ENCODE measurements at regions not wholly inside any gene's neighbourhood (a gene's known extent, or its start where the extent isn't known, plus 50 kb on each side); places are given as distances from the start of the nearest gene placed in this dataset.

DNA sequence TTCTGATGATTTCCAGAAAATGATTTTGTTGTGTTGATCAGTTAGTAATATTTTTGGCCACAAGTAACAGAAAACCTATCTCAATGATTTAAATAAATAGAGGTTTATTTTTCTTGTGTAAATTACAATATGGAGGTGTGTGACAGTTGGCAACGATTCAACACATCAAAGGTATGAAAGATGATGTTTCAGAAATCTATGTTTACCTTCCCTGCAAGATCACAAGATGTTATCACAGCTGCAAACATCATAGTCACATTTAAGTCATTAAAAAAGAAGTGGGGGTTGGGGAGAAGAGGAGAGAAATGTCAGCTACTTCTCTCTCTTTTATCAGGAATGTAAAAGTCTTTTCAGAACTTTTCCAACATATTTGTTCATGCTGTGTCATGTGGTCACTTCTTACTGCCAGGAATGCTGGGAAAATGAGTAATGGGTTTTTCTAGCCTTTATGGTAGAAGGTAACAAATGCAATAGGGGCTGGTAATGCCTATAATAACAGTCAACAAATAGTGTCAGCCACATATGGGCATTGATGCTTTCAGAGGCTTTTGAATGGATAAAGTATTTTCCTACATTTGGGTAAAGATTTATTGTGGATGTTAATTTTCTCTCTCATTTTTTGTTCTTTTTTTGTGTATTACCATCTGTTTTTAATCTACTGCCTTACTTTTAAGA lies 742.7 kb downstream of the TLE1 start:
- intact Hi-C loops (cut with DNase I) = no loop called here
- H3K36me3 ChIP-seq = no peaks in the 10 kb centered on the region
- H3K4me1 ChIP-seq (ENCODE audit: insufficient read depth) = peaks cover 2% of the 10 kb centered on the region
- no peak overlapping the region for H3K27ac ChIP-seq
- no peak overlapping the region for H3K4me3 ChIP-seq
- TF ChIP-seq, protein P1, sequence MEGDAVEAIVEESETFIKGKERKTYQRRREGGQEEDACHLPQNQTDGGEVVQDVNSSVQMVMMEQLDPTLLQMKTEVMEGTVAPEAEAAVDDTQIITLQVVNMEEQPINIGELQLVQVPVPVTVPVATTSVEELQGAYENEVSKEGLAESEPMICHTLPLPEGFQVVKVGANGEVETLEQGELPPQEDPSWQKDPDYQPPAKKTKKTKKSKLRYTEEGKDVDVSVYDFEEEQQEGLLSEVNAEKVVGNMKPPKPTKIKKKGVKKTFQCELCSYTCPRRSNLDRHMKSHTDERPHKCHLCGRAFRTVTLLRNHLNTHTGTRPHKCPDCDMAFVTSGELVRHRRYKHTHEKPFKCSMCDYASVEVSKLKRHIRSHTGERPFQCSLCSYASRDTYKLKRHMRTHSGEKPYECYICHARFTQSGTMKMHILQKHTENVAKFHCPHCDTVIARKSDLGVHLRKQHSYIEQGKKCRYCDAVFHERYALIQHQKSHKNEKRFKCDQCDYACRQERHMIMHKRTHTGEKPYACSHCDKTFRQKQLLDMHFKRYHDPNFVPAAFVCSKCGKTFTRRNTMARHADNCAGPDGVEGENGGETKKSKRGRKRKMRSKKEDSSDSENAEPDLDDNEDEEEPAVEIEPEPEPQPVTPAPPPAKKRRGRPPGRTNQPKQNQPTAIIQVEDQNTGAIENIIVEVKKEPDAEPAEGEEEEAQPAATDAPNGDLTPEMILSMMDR (IDR thresholded peaks at IDR 0.05) = no peak
- TF ChIP-seq EP300 (IDR thresholded peaks at IDR 0.05) (no peak), POLR2A (IDR thresholded peaks at IDR 0.05) (no peak)
- DNase-seq = no peak
- H3K27me3 ChIP-seq = no peaks in the 10 kb centered on the region
- WGBS, 3 donors = 25 to 40% (median 34%) methylated on average over 1 of the region's 1 CpG
- H3K9me3 ChIP-seq = no peaks in the 10 kb centered on the region

DNA sequence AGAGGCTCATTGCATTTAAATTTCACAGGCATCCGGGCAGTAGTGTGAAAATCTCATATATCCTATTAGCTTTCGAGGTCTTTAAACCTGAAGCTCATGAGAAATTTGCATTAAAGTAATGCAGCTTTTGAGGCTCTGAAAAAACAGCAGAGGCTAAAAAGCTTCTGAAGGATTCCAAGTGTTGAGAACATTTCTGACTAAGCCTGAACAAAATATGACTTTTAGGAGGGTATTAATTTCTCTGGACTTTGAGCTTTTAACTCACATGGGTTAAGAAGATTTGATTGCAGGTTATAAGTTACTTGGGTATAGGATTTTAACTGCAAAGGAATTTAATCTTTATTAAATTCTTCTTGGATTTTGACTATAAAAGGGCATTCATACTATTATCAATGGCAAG lies 743.9 kb downstream of the TLE1 start:
- H3K9me3 ChIP-seq = no peaks in the 10 kb centered on the region
- no peak for DNase-seq
- H3K27me3 ChIP-seq = no peaks in the 10 kb centered on the region
- H3K4me3 ChIP-seq = no peak overlapping the region
- no peaks in the 10 kb centered on the region for H3K36me3 ChIP-seq
- no peak overlapping the region for H3K27ac ChIP-seq
- TF ChIP-seq POLR2A (IDR thresholded peaks at IDR 0.05) (no peak), EP300 (IDR thresholded peaks at IDR 0.05) (no peak)
- TF ChIP-seq, protein P1 (IDR thresholded peaks at IDR 0.05) = no peak
- 88 to 92% (median 92%) methylated on average over 2 of the region's 2 CpGs for WGBS, 3 donors
- intact Hi-C loops (cut with DNase I) = no loop called here
- peaks cover 2% of the 10 kb centered on the region for H3K4me1 ChIP-seq (ENCODE audit: insufficient read depth)

DNA sequence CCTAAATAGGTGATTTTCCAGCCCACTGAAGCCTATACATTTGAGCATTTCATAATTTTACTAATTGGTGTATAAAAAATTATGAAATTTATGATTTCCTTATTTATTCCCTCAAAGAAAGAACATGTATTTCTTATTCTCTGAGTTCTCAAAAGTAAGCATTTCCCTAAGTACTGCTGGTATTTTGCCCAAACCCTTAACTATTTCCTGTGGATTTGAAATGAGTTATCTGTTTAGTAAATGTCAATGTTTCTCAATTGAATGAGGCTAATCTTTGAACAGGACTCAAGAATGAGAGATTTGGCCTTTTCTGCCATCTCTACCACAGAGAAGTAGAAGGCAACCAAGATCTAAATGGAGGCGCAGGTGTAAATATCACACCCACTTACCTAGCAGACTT lies 751.7 kb downstream of the TLE1 start:
- Histone ChIP-seq H3K36me3 (no peaks in the 10 kb centered on the region), H3K9me3 (no peaks in the 10 kb centered on the region), H3K27me3 (no peaks in the 10 kb centered on the region), H3K4me3 (no peak overlapping the region), H3K27ac (no peak overlapping the region), H3K4me1 (ENCODE audit: insufficient read depth) (no peaks in the 10 kb centered on the region)
- intact Hi-C loops (cut with DNase I) = no loop called here
- 92 to 99% (median 97%) methylated on average over 1 of the region's 1 CpG for WGBS, 3 donors
- no peak for TF ChIP-seq EP300 (IDR thresholded peaks at IDR 0.05)
- TF ChIP-seq POLR2A (IDR thresholded peaks at IDR 0.05) = no peak
- TF ChIP-seq, protein P1 (IDR thresholded peaks at IDR 0.05) = no peak
- no peak for DNase-seq

DNA sequence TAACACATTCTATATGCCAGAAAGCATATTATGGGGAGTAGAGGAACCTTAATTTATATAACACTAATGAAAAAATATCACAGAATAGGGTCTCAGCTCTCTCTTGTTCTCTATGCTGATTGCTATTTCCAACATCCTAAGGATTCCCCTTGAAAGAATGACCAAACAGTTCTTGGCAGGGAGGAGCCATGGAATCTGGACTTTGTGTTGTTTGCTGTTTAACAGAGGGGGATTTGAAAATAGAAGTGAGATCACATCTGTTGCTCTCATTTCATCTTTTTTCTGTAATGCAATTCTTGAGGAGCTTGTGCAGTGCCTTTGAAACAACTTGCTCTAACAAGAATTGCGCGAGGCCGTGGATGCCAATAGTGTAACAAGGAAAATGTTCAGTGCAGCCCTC lies 755.3 kb downstream of the TLE1 start:
- TF ChIP-seq POLR2A (IDR thresholded peaks at IDR 0.05) (no peak), EP300 (IDR thresholded peaks at IDR 0.05) (no peak)
- TF ChIP-seq, protein P1 (IDR thresholded peaks at IDR 0.05) = no peak
- no peaks in the 10 kb centered on the region for H3K36me3 ChIP-seq
- 81 to 98% (median 96%) methylated on average over 3 of the region's 3 CpGs for WGBS, 3 donors

More for the DNA sequence above, 755.3 kb downstream of the TLE1 start:
- DNase-seq = no peak
- no peak overlapping the region for H3K27ac ChIP-seq
- intact Hi-C loops (cut with DNase I) = no loop called here
- H3K9me3 ChIP-seq = no peaks in the 10 kb centered on the region
- H3K4me3 ChIP-seq = no peak overlapping the region
- no peaks in the 10 kb centered on the region for H3K4me1 ChIP-seq (ENCODE audit: insufficient read depth)
- no peaks in the 10 kb centered on the region for H3K27me3 ChIP-seq
